ENCODE measurements at regions not wholly inside any gene's neighbourhood (a gene's known extent, or its start where the extent isn't known, plus 50 kb on each side); places are given as distances from the start of the nearest gene placed in this dataset.
"Not testable (repeated sequence)": the region's sequence is repeated elsewhere in the genome, so short reads cannot be mapped to it uniquely, and the experiment has no call there.

DNA sequence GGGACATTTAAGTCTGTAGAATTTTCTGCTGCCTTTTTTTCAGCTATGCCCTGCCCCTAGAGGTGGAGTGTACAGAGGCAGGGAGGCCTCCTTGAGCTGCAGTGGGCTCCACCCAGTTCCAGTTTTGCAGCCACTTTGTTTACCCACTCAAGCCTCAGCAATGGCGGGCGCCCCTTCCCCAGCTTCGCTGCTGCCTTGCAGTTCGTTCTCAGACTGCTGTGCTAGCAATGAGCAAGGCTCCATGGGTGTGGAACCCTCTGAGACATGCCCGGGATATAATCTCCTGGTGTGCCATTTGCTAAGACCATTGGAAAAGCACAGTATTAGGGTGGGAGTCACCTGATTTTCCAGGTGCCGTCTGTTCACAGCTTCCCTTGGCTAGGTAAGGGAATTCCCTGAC is 68.0 kb upstream of the SEMA3E start:
- not testable (repeated sequence) for TF ChIP-seq EZH2 (IDR thresholded peaks at IDR 0.05; ENCODE audit: insufficient read depth, poor library complexity, severe bottlenecking); EZH2phosphoT487 (IDR thresholded peaks at IDR 0.05; ENCODE audit: insufficient read depth, low read depth)
